IPS DF 4.7 (cell line): ENCODE measurements at regions not wholly inside any gene's neighbourhood (a gene's known extent, or its start where the extent isn't known, plus 50 kb on each side); places are given as distances from the start of the nearest gene placed in this dataset.

Experiments
- DNase-seq: peaks from one replicate; pipeline ENCODE4 v3.0.0-alpha.2; 2013; ENCODE audit warnings: low spot score; ENCODE audit errors: extremely low read depth

GRCh38 chr2:5914811-5915611 lies 222.8 kb downstream of the SOX11 start:
- DNase-seq: no peak

GRCh38 chr2:5915881-5916310 lies 223.7 kb downstream of the SOX11 start:
- DNase-seq: no peak

GRCh38 chr2:5921081-5921642 lies 229.0 kb downstream of the SOX11 start:
- no peak for DNase-seq

GRCh38 chr2:5923957-5924945 lies 232.1 kb downstream of the SOX11 start:
- DNase-seq: no peak

- no peak for DNase-seq
These were observed 233.4 kb downstream of the SOX11 start for GRCh38 chr2:5925604-5926003.

- no peak for DNase-seq
These were observed 234.8 kb downstream of the SOX11 start for GRCh38 chr2:5926871-5927512.

GRCh38 chr2:5932556-5933469 lies 240.6 kb downstream of the SOX11 start:
- DNase-seq: no peak

GRCh38 chr2:5933669-5934068 lies 241.5 kb downstream of the SOX11 start:
- no peak for DNase-seq

- no peak for DNase-seq
These were observed 245.1 kb downstream of the SOX11 start for GRCh38 chr2:5937321-5937720.

GRCh38 chr2:5937851-5938565 lies 245.8 kb downstream of the SOX11 start:
- no peak for DNase-seq

- DNase-seq: no peak
These were observed 246.3 kb downstream of the SOX11 start for GRCh38 chr2:5938566-5938896.

- no peak for DNase-seq
These were observed 247.4 kb downstream of the SOX11 start for GRCh38 chr2:5939553-5939952.

GRCh38 chr2:5940596-5941535 lies 248.7 kb downstream of the SOX11 start:
- no peak for DNase-seq

- no peak for DNase-seq
These were observed 250.0 kb downstream of the SOX11 start for GRCh38 chr2:5942204-5942603.

- DNase-seq: no peak
These were observed 253.6 kb downstream of the SOX11 start for GRCh38 chr2:5945742-5946141.

GRCh38 chr2:5946225-5947115 lies 254.3 kb downstream of the SOX11 start:
- DNase-seq: no peak

- no peak for DNase-seq
These were observed 258.6 kb downstream of the SOX11 start for GRCh38 chr2:5950736-5951135.

GRCh38 chr2:5951471-5951870 lies 259.3 kb downstream of the SOX11 start:
- DNase-seq: no peak
